OCI-LY7 (cell line): ENCODE measurements at regions not wholly inside any gene's neighbourhood (a gene's known extent, or its start where the extent isn't known, plus 50 kb on each side); places are given as distances from the start of the nearest gene placed in this dataset.

Source experiments
- CTCF ChIP-seq: fragments of 200-600 bp; sonication (generic); conservative IDR thresholded peaks from 2 replicates; pipeline ENCODE4 v1.5.1; 2014; ENCODE audit warnings: mild to moderate bottlenecking, antibody characterized with exemption, low read length, moderate library complexity, mixed read lengths
- EZH2phosphoT487 ChIP-seq: fragments of 200-600 bp; sonication (generic); IDR thresholded peaks from 2 replicates; pipeline ENCODE4 v1.6.1; 2018; ENCODE audit warnings: low read depth, borderline replicate concordance, mild to moderate bottlenecking, mixed run types, antibody characterized with exemption, low read length, moderate library complexity, mixed read lengths

- TF ChIP-seq CTCF (no peak), EZH2phosphoT487 (no peak)
These were observed 502.1 kb downstream of the DHX35 start for GRCh38 chr20:39464238-39464637.
